Dendritic cell treated with granulocyte-macrophage colony-stimulating factor and Interleukin-4, amounts not matched to agents 40 ng/mL and 50 ng/mL, for 4 days (primary cell): ENCODE measurements at regions not wholly inside any gene's neighbourhood (a gene's known extent, or its start where the extent isn't known, plus 50 kb on each side); places are given as distances from the start of the nearest gene placed in this dataset.
"Not testable (repeated sequence)": the region's sequence is repeated elsewhere in the genome, so short reads cannot be mapped to it uniquely, and the experiment has no call there.

ENCODE experiments used
- H3K27ac Mint-ChIP-seq: one replicate; pipeline ENCODE4 v1.8.0; 2022; ENCODE audit warnings: mild to moderate bottlenecking, mixed read lengths
- H3K27me3 Mint-ChIP-seq: one replicate; pipeline ENCODE4 v1.8.0; 2022; ENCODE audit warnings: mild to moderate bottlenecking, mixed read lengths
- H3K36me3 Mint-ChIP-seq: one replicate; pipeline ENCODE4 v1.8.0; 2022; ENCODE audit warnings: low read depth, mixed read lengths
- H3K4me1 Mint-ChIP-seq: one replicate; pipeline ENCODE4 v1.8.0; 2022; ENCODE audit warnings: low read depth, mixed read lengths
- H3K4me3 Mint-ChIP-seq: one replicate; pipeline ENCODE4 v1.8.0; 2022; ENCODE audit warnings: mild to moderate bottlenecking, moderate library complexity, mixed read lengths
- H3K9me3 Mint-ChIP-seq: one replicate; pipeline ENCODE4 v1.8.0; 2022; ENCODE audit warnings: mixed read lengths
- intact Hi-C: fragments of 100-400 bp; cut with micrococcal nuclease; formaldehyde crosslinking; loops from one replicate; pipeline ENCODE4 v1.15.0; 2022

DNA sequence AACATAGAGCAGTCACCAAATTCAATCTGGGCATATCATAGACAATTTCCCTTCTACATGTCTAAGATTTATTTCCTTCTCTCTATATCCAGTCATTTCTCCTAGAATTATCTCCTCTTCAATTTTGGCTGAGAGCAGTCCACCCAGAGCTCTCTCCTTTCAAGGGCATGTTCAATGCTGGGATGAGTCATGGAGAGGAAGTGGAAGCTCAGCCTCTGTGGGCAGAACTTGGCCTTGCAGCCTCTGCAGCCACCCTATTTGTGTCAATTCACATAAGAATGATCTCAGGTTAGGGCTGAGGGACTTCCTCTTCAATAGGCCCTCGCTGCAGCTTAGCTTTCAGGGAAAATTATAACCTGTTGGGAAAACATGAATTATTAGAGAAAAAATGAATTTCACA, 560.8 kb downstream of the POM121L12 start:
- Mint-ChIP-seq H3K4me3 (no peak overlapping the region), H3K9me3 (peaks cover 32% of the 10 kb centered on the region), H3K36me3 (no peaks in the 10 kb centered on the region), H3K4me1 (no peaks in the 10 kb centered on the region), H3K27ac (no peak overlapping the region), H3K27me3 (no peaks in the 10 kb centered on the region)
- intact Hi-C loops = no loop called here

DNA sequence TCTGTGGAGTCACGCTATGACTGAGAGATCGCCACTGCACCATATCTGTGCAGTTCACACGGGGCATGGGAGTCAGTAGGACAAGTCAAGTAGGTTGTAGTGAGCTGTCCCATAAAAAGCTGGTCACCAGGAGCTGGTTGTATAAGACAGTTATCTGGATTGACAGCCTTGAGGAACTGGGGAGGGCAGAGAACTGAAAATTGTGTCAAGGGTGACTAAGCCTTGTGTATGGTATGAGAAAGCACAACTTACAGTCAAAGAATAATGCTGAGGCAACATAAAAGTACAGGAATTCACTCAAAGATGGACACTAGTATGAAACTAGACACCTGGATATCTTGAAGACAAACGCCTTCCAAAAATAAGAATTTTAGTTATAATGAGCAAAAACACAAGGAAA, 564.9 kb downstream of the POM121L12 start:
- Mint-ChIP-seq H3K36me3 (no peaks in the 10 kb centered on the region), H3K27me3 (no peaks in the 10 kb centered on the region), H3K9me3 (peaks cover 21% of the 10 kb centered on the region), H3K4me1 (no peaks in the 10 kb centered on the region), H3K27ac (no peak overlapping the region), H3K4me3 (no peak overlapping the region)
- intact Hi-C loops = no loop called here

DNA sequence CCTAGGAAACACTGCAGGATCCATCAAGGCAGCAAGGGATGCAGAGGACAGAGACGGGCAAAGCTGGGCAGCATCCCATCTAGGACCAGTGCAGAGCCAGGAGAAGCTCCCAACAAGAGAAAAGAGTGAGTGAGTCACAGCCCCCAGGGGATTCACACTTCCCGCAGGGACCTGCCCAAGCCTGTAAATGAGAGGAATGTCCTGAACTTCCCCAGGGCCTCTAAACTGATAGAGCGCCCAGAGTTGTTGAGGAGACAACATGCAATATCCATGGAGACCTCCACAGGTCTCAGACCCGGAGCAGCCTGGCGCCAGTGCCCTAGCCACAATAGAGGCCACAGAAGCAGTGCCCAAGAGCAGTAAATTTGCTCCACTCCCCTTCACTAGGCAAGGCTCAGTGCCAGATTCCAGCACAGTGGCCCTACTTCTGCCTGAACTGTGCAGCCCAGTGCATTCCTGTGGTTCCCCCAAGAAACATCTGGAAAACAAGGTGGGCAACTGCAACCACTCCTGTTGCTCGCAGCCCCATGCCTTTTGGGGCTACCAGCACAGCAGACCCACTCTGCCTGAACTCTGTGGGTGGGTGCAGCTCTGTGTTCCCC, 567.5 kb downstream of the POM121L12 start:
- intact Hi-C loops = no loop called here

DNA sequence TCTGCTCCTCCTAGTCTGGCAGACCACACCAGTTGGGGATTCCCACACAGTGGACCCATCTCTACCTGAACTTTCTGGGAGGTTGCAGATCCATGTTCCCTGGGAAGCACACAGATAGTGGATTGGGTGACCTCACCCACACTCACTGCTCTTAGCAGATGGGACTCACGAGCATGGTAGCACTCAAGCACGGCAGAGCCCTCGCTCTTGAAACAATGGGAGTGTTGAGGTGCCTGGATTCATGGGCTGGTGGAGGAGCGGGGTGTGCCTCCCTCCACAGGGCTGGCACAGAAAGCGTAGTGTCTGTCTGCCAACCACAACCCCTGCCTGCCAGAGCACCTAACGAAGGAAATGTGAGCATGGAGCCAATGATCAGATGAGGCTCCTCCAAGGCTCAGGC, 568.0 kb downstream of the POM121L12 start:
- Mint-ChIP-seq H3K9me3 (peaks cover 21% of the 10 kb centered on the region), H3K4me3 (no peak overlapping the region), H3K4me1 (no peaks in the 10 kb centered on the region), H3K36me3 (no peaks in the 10 kb centered on the region), H3K27me3 (no peaks in the 10 kb centered on the region), H3K27ac (no peak overlapping the region)
- intact Hi-C loops = no loop called here

More for the DNA sequence above, 567.5 kb downstream of the POM121L12 start:
- no peaks in the 10 kb centered on the region for H3K36me3 Mint-ChIP-seq
- peaks cover 21% of the 10 kb centered on the region for H3K9me3 Mint-ChIP-seq
- no peaks in the 10 kb centered on the region for H3K27me3 Mint-ChIP-seq
- no peak overlapping the region for H3K4me3 Mint-ChIP-seq
- no peak overlapping the region for H3K27ac Mint-ChIP-seq
- H3K4me1 Mint-ChIP-seq = no peaks in the 10 kb centered on the region

DNA sequence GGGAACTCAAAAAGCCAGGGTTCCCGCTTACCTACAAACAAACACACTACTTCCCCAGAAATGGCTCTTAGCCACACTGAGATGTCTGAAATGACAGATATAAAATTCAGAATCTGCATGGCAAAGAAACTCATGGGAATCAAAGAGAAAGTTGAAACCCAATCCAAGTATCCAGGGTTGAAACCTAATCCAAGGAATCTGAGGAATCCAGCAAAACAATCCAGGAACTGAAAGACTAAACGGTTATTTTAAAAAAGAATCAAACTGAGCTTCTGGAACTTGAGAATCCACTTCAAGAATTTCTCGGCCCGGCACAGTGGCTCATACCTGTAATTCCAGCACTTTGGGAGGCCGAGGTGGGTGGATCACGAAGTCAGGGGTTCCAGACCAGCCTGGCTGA, 568.8 kb downstream of the POM121L12 start:
- Mint-ChIP-seq H3K9me3 (peaks cover 21% of the 10 kb centered on the region), H3K27me3 (no peaks in the 10 kb centered on the region), H3K27ac (no peak overlapping the region), H3K4me1 (no peaks in the 10 kb centered on the region), H3K36me3 (no peaks in the 10 kb centered on the region), H3K4me3 (no peak overlapping the region)
- intact Hi-C loops = no loop called here

DNA sequence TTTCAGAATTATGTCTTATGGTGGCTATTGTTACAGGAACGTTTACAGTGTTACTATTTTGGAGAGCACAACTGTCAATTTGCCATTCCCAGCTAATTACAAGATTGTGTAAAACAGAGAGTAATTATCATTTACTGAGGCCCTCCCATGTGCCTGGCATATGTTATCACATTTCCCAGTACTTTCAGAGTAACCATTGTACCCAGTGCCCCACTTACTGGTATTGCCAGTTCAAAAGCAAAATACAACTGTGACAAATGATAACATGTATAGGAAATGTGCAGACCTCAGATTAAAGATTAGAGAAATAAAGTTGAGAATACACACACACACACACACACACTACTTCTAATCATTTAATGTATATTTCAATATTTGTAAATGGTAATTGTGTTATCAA, 572.5 kb downstream of the POM121L12 start:
- H3K4me3 Mint-ChIP-seq = no peak overlapping the region

DNA sequence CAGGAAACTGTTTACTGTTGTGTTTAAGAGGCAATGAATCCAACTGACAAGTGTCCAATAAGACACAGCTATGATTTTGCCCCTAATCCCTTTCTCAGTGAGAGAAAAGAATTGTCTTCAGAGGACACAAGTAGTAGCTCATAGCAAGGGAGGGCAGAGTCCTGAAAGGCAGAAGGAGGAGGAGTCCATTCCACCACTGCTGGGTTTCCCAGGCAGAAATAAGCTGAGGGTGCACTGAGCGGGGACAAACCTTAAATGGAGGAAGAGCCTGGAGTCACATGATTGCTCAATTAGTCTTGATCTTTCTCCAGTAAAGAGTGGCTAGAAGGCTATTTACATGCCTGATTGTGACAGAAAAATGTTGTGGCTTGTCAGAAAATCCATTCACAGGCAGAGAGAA, 573.8 kb downstream of the POM121L12 start:
- no peak overlapping the region for H3K27ac Mint-ChIP-seq
- H3K36me3 Mint-ChIP-seq = no peaks in the 10 kb centered on the region
- H3K9me3 Mint-ChIP-seq = no peaks in the 10 kb centered on the region
- no peaks in the 10 kb centered on the region for H3K27me3 Mint-ChIP-seq
- no peaks in the 10 kb centered on the region for H3K4me1 Mint-ChIP-seq
- intact Hi-C loops = no loop called here
- no peak overlapping the region for H3K4me3 Mint-ChIP-seq

More for the DNA sequence above, 572.5 kb downstream of the POM121L12 start:
- Mint-ChIP-seq H3K27ac (no peak overlapping the region), H3K4me1 (no peaks in the 10 kb centered on the region), H3K36me3 (no peaks in the 10 kb centered on the region), H3K27me3 (no peaks in the 10 kb centered on the region), H3K9me3 (no peaks in the 10 kb centered on the region)
- intact Hi-C loops = no loop called here

DNA sequence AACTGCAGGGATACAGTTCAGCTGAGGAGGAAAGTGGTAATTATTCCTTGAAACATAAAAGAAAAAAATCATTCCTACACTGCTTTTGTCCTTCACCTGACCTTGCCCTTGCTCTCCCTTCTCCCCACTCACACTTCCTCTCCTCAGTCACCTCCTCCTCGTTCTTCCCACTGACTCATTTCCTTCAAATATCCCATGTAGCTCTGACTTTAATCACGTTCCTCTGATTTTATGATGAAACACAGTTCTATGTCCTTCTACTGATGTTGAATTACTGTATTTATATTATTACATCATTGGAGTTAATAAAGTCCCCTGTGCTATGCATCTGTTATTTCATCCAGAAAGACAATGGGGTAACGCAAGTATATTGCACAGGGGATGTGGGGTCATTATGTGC, 575.6 kb downstream of the POM121L12 start:
- Mint-ChIP-seq H3K27me3 (no peaks in the 10 kb centered on the region), H3K27ac (no peak overlapping the region), H3K9me3 (peaks cover 9% of the 10 kb centered on the region), H3K4me3 (no peak overlapping the region), H3K36me3 (no peaks in the 10 kb centered on the region), H3K4me1 (no peaks in the 10 kb centered on the region)
- intact Hi-C loops = no loop called here

DNA sequence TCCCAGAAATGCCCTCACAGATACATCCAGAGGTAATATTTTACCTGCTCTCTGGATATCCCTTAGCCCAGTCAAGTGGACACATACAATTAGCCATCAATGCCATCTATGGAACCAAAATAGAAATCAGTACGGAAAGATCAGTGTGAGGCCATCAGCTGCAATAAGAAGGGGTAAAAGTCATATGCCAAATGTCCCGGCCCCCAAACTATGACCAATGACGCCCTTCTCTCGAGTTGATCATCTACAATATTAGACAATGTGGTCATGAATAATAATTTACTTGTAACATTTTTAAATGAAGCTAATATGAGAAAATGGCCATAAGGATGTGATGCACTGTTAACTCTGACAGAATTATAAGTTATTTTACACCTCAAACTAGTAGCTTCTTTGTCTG, 588.9 kb downstream of the POM121L12 start:
- peaks cover 42% of the 10 kb centered on the region for H3K9me3 Mint-ChIP-seq
- H3K4me3 Mint-ChIP-seq = no peak overlapping the region
- H3K36me3 Mint-ChIP-seq = no peaks in the 10 kb centered on the region
- H3K27ac Mint-ChIP-seq = no peak overlapping the region
- intact Hi-C loops = no loop called here
- no peaks in the 10 kb centered on the region for H3K4me1 Mint-ChIP-seq
- no peaks in the 10 kb centered on the region for H3K27me3 Mint-ChIP-seq

DNA sequence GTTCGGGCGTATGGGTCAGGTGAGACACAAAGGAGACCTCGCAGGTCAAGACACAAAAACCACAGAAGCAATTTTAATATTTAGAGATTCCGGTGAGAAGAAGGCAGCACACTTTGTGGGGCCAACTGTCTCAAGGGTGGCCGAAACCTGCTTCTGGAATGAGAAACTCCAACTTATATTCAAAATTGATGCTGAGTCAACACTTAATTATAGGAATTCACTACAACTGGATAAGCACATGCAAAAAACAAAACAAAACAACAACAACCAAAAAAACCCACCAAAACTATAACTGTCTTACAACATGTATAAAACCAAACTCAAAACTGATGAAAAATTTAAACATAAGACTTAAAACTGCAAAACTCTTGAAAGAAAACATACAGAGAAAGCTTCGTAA, 593.3 kb downstream of the POM121L12 start:
- intact Hi-C loops = no loop called here
- Mint-ChIP-seq H3K9me3 (peaks cover 32% of the 10 kb centered on the region), H3K36me3 (no peaks in the 10 kb centered on the region), H3K27ac (no peak overlapping the region), H3K4me1 (no peaks in the 10 kb centered on the region), H3K27me3 (no peaks in the 10 kb centered on the region), H3K4me3 (no peak overlapping the region)

DNA sequence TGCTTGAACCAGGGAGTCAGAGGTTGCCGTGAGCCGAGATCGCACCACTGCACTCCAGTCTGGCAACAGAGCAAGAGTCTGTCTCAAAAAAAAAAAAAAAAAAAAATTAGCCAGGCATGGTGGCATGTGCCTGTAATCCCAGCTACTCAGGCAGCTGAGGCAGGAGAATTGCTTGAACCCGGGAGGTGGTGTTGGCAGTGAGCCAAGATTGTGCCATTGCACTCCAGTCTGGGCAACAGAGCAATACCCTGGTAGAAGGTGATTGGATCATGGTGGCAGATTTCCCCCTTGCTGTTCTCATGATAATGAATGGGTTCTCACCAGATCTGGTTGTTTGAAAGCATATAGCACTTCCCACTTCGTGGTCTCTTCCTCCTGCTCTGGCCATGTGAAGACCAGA, 599.8 kb downstream of the POM121L12 start:
- H3K4me1 Mint-ChIP-seq, H3K4me3 Mint-ChIP-seq, H3K36me3 Mint-ChIP-seq, H3K27ac Mint-ChIP-seq, intact Hi-C loops, H3K27me3 Mint-ChIP-seq: not testable (repeated sequence)
- peaks cover 47% of the 10 kb centered on the region for H3K9me3 Mint-ChIP-seq

DNA sequence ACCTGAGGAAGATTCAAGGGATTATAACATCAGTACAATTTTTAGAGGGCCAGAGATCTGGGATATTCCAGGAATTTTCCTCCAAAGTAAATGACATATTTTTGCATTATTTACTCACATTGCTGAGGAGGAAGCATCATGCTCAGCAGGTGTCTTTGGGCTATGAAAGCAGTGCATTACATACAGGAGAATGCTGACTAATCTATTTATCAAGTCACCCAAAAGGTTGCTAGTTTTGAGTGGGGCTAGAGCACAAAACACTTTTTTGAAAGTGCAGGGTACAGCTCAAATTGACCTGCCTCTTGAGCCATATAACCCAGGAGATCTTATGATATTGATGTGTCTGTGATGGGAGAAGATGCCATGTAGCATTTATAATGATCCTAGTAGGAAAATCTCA, 603.1 kb downstream of the POM121L12 start:
- no peak overlapping the region for H3K27ac Mint-ChIP-seq
- H3K4me3 Mint-ChIP-seq = no peak overlapping the region
- no peaks in the 10 kb centered on the region for H3K4me1 Mint-ChIP-seq
- H3K9me3 Mint-ChIP-seq = peaks cover 50% of the 10 kb centered on the region
- intact Hi-C loops = no loop called here
- H3K36me3 Mint-ChIP-seq = no peaks in the 10 kb centered on the region
- no peaks in the 10 kb centered on the region for H3K27me3 Mint-ChIP-seq

DNA sequence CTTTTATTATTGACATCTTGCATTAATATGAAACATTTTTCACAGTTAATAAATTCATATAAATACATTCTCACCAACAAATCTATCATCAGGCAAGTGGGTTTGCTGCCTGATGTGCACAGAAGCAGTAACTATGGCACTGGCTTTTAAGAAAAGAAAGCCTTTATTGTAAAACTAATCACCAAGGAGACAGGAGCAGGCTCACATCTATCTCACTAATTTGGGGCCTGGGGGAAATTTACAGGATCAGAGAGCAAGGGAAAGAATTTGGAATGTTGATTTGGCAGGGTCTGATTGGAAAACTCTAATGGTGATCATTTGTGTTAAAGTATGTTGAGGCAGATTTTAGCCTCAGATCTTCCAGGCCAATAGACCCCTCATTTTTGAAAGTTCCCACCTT, 605.7 kb downstream of the POM121L12 start:
- H3K9me3 Mint-ChIP-seq = peaks cover 34% of the 10 kb centered on the region
- intact Hi-C loops = no loop called here

DNA sequence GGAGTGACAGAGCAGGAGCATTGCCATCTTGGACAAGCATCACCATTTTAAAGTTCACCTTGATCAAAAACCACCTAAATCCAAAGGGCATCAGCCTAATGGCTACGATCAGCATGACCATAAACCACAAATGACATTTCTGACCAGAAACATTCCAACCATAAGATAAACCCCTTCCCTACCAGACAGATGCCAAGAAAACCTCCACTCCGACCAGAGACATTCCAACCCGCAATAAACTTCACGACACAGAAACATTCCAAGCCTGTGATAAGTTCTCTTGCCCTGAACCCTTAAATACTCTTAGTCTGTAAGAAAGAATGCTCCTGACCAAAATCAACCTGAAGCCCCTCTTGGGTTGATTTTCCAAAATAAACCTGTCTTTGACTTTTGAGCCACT, 606.9 kb downstream of the POM121L12 start:
- Mint-ChIP-seq H3K4me1 (no peaks in the 10 kb centered on the region), H3K4me3 (no peak overlapping the region), H3K9me3 (peaks cover 31% of the 10 kb centered on the region), H3K27me3 (no peaks in the 10 kb centered on the region), H3K27ac (no peak overlapping the region), H3K36me3 (no peaks in the 10 kb centered on the region)
- intact Hi-C loops = no loop called here

More for the DNA sequence above, 605.7 kb downstream of the POM121L12 start:
- H3K27ac Mint-ChIP-seq = no peak overlapping the region
- no peaks in the 10 kb centered on the region for H3K4me1 Mint-ChIP-seq
- no peaks in the 10 kb centered on the region for H3K36me3 Mint-ChIP-seq
- H3K4me3 Mint-ChIP-seq = no peak overlapping the region
- H3K27me3 Mint-ChIP-seq = no peaks in the 10 kb centered on the region

DNA sequence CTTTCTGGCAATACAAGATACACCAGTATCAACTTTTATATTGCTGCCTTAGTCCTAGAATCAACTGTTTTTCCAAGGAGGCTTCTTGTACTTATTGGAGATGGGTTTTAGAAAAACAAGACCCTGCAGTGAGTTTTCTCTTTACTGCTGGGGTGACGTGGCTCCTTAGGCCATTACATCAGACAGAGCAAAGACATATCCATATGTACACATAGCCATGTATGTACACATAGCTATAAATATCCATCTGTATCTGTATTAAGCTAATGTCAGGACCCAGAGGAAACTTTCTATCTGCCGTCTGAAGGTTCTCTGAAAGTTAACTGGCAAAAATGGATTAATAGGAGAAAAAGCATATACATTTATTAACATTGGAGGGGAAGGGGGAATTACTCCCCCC, 607.4 kb downstream of the POM121L12 start:
- intact Hi-C loops = no loop called here
- peaks cover 28% of the 10 kb centered on the region for H3K9me3 Mint-ChIP-seq
- no peaks in the 10 kb centered on the region for H3K4me1 Mint-ChIP-seq
- H3K27me3 Mint-ChIP-seq = no peaks in the 10 kb centered on the region
- H3K4me3 Mint-ChIP-seq = no peak overlapping the region
- no peaks in the 10 kb centered on the region for H3K36me3 Mint-ChIP-seq
- no peak overlapping the region for H3K27ac Mint-ChIP-seq
